HEK293 (cell line): ENCODE measurements at regions not wholly inside any gene's neighbourhood (a gene's known extent, or its start where the extent isn't known, plus 50 kb on each side); places are given as distances from the start of the nearest gene placed in this dataset.

ENCODE experiments used
- CTCF ChIA-PET: fragments of 350-600 bp; formaldehyde crosslinking; extraction: SDS; loops from one replicate; lab custom pipeline; 2021; ENCODE audit warnings: antibody characterized with exemption; lab: Yijun Ruan, JAX
- POLR2A ChIA-PET: fragments of 300-600 bp; formaldehyde crosslinking; extraction: SDS; loops from one replicate; lab custom pipeline; 2020; ENCODE audit warnings: antibody characterized with exemption, inconsistent platforms; lab: Yijun Ruan, JAX
- H3K27ac ChIP-seq: fragments of 200-500 bp; sonication (Bioruptor generic); 2 replicates; pipeline ENCODE4 v1.5.1; 2014; ENCODE audit warnings: low read depth, low read length, control low read depth, inconsistent platforms; ENCODE audit errors: extremely low read depth
- H3K36me3 ChIP-seq, 2 experiments: fragments of 200-500 bp in 1 of 2; sonication (Bioruptor generic) in 1 of 2; 1 replicate in 1 of 2; 2 replicates in 1 of 2; pipeline ENCODE4 v1.5.1; 2014 to 2017; ENCODE audit warnings: inconsistent platforms in 2 of 2, low read length in 2 of 2; ENCODE audit not compliant: control insufficient read depth in 2 of 2, insufficient read depth in 1 of 2
- H3K4me1 ChIP-seq: fragments of 200-500 bp; sonication (Bioruptor generic); 2 replicates; pipeline ENCODE4 v1.5.1; 2014; ENCODE audit warnings: mild to moderate bottlenecking, low read length, inconsistent platforms; ENCODE audit not compliant: control insufficient read depth, insufficient read depth
- H3K4me3 ChIP-seq: 2 replicates; pipeline ENCODE4 v1.5.1; 2011; ENCODE audit warnings: low read depth, mild to moderate bottlenecking, control low read depth, low read length, moderate library complexity
- H3K9me3 ChIP-seq: fragments of 200-500 bp; sonication (Bioruptor generic); 2 replicates; pipeline ENCODE4 v1.5.1; 2014; ENCODE audit warnings: low read depth, low read length, inconsistent platforms; ENCODE audit not compliant: control insufficient read depth, insufficient read depth
- EGR2 ChIP-seq: fragments of 450-650 bp; formaldehyde crosslinking; IDR thresholded peaks from 2 replicates; pipeline ENCODE4 v1.5.1; 2016; ENCODE audit warnings: low read depth, missing biosample characterization, missing genetic modification characterization
- ELK4 ChIP-seq: IDR thresholded peaks from 2 replicates; pipeline ENCODE4 v1.6.1; 2011; ENCODE audit warnings: mild to moderate bottlenecking, low read depth, low read length, borderline replicate concordance
- GFI1B ChIP-seq: fragments of 450-650 bp; formaldehyde crosslinking; IDR thresholded peaks from 2 replicates; pipeline ENCODE4 v1.5.1; 2016; ENCODE audit warnings: missing biosample characterization, missing genetic modification characterization
- HOXA7 ChIP-seq: sonication (generic); formaldehyde crosslinking; IDR thresholded peaks from 2 replicates; pipeline ENCODE4 v1.8.1; 2022; ENCODE audit warnings: missing genetic modification reagents, borderline replicate concordance
- KLF10 ChIP-seq: fragments of 450-650 bp; IDR thresholded peaks from 2 replicates; pipeline ENCODE4 v1.5.1; 2018; ENCODE audit warnings: missing biosample characterization, mild to moderate bottlenecking, missing genetic modification characterization
- PRDM1 ChIP-seq: fragments of 450-650 bp; formaldehyde crosslinking; IDR thresholded peaks from 2 replicates; pipeline ENCODE4; 2016; ENCODE audit warnings: missing biosample characterization, missing genetic modification characterization
- PRDM4 ChIP-seq: fragments of 450-650 bp; formaldehyde crosslinking; IDR thresholded peaks from 2 replicates; pipeline ENCODE4 v1.5.1; 2017; ENCODE audit warnings: missing biosample characterization, missing genetic modification characterization
- PRDM6 ChIP-seq: fragments of 450-650 bp; formaldehyde crosslinking; IDR thresholded peaks from 2 replicates; pipeline ENCODE4 v1.5.1; 2017; ENCODE audit warnings: missing biosample characterization, missing genetic modification characterization
- SCRT1 ChIP-seq: fragments of 450-650 bp; formaldehyde crosslinking; IDR thresholded peaks from 2 replicates; pipeline ENCODE4 v1.5.1; 2016; ENCODE audit warnings: missing biosample characterization, missing genetic modification characterization, borderline replicate concordance
- SETDB1 ChIP-seq: IDR thresholded peaks from one replicate; pipeline ENCODE4 v1.6.1; 2017; ENCODE audit warnings: mild to moderate bottlenecking, low read length, moderate library complexity, mixed read lengths; ENCODE audit not compliant: insufficient read length
- YY1 ChIP-seq: fragments of 450-650 bp; formaldehyde crosslinking; IDR thresholded peaks from 2 replicates; pipeline ENCODE4 v1.5.1; 2018; ENCODE audit warnings: missing biosample characterization, missing genetic modification characterization
- ZBTB21 ChIP-seq: fragments of 450-650 bp; formaldehyde crosslinking; IDR thresholded peaks from 2 replicates; pipeline ENCODE4 v1.5.1; 2017; ENCODE audit warnings: missing biosample characterization, missing genetic modification characterization
- ZNF114 ChIP-seq: fragments of 450-650 bp; formaldehyde crosslinking; IDR thresholded peaks from 2 replicates; pipeline ENCODE4 v1.5.0; 2017; ENCODE audit warnings: missing biosample characterization, missing genetic modification characterization
- ZNF121 ChIP-seq: fragments of 450-650 bp; formaldehyde crosslinking; IDR thresholded peaks from 2 replicates; pipeline ENCODE4 v1.5.1; 2016; ENCODE audit warnings: missing biosample characterization, missing genetic modification characterization
- ZNF146 ChIP-seq: fragments of 450-650 bp; formaldehyde crosslinking; IDR thresholded peaks from 2 replicates; pipeline ENCODE4 v1.5.1; 2016; ENCODE audit warnings: missing biosample characterization, missing genetic modification characterization
- ZNF155 ChIP-seq: fragments of 450-650 bp; formaldehyde crosslinking; IDR thresholded peaks from 2 replicates; pipeline ENCODE4 v1.5.1; 2016; ENCODE audit warnings: missing biosample characterization, missing genetic modification characterization
- ZNF157 ChIP-seq: fragments of 450-650 bp; formaldehyde crosslinking; IDR thresholded peaks from 2 replicates; pipeline ENCODE4 v1.5.1; 2016; ENCODE audit warnings: missing biosample characterization, missing genetic modification characterization
- ZNF24 ChIP-seq: fragments of 450-650 bp; formaldehyde crosslinking; IDR thresholded peaks from 2 replicates; pipeline ENCODE4 v1.5.1; 2016; ENCODE audit warnings: missing biosample characterization, missing genetic modification characterization
- ZNF248 ChIP-seq: fragments of 450-650 bp; formaldehyde crosslinking; IDR thresholded peaks from 2 replicates; pipeline ENCODE4 v1.5.1; 2017; ENCODE audit warnings: missing biosample characterization, missing genetic modification characterization
- ZNF311 ChIP-seq: fragments of 450-650 bp; formaldehyde crosslinking; IDR thresholded peaks from 2 replicates; pipeline ENCODE4 v1.5.1; 2017; ENCODE audit warnings: missing biosample characterization, missing genetic modification characterization, borderline replicate concordance
- ZNF37A ChIP-seq: fragments of 450-650 bp; IDR thresholded peaks from 2 replicates; pipeline ENCODE4 v1.5.1; 2018; ENCODE audit warnings: missing biosample characterization, missing genetic modification characterization
- ZNF561 ChIP-seq: fragments of 450-650 bp; IDR thresholded peaks from 2 replicates; pipeline ENCODE4 v1.5.1; 2018; ENCODE audit warnings: missing biosample characterization, missing genetic modification characterization, borderline replicate concordance
- ZNF596 ChIP-seq: fragments of 450-650 bp; IDR thresholded peaks from 2 replicates; pipeline ENCODE4 v1.5.0; 2018; ENCODE audit warnings: missing biosample characterization, mild to moderate bottlenecking, missing genetic modification characterization, moderate library complexity
- ZNF610 ChIP-seq: fragments of 450-650 bp; formaldehyde crosslinking; IDR thresholded peaks from 2 replicates; pipeline ENCODE4 v1.5.1; 2016; ENCODE audit warnings: missing biosample characterization, missing genetic modification characterization, borderline replicate concordance
- ZNF654 ChIP-seq: fragments of 450-650 bp; formaldehyde crosslinking; IDR thresholded peaks from 2 replicates; pipeline ENCODE4 v1.5.1; 2016; ENCODE audit warnings: low read depth, missing biosample characterization, missing genetic modification characterization
- ZNF707 ChIP-seq: fragments of 450-650 bp; formaldehyde crosslinking; IDR thresholded peaks from 2 replicates; pipeline ENCODE4 v1.5.1; 2016; ENCODE audit warnings: missing biosample characterization, missing genetic modification characterization
- ZNF747 ChIP-seq: fragments of 450-650 bp; formaldehyde crosslinking; IDR thresholded peaks from 2 replicates; pipeline ENCODE4 v1.5.1; 2016; ENCODE audit warnings: missing biosample characterization, missing genetic modification characterization
- ZNF768 ChIP-seq: fragments of 450-650 bp; formaldehyde crosslinking; IDR thresholded peaks from 2 replicates; pipeline ENCODE4 v1.5.1; 2018; ENCODE audit warnings: missing biosample characterization, mild to moderate bottlenecking, missing genetic modification characterization
- ZNF837 ChIP-seq: fragments of 450-650 bp; formaldehyde crosslinking; IDR thresholded peaks from 2 replicates; pipeline ENCODE4 v1.5.1; 2016; ENCODE audit warnings: missing biosample characterization, missing genetic modification characterization
- ZSCAN16 ChIP-seq: fragments of 450-650 bp; formaldehyde crosslinking; IDR thresholded peaks from 2 replicates; pipeline ENCODE4 v1.5.1; 2016; ENCODE audit warnings: missing biosample characterization, missing genetic modification characterization
- TF ChIP-seq, protein P1 (sequence below): fragments of 450-650 bp; formaldehyde crosslinking; IDR thresholded peaks from 2 replicates; pipeline ENCODE4 v1.5.1; 2016; ENCODE audit warnings: missing biosample characterization, missing genetic modification characterization

DNA sequence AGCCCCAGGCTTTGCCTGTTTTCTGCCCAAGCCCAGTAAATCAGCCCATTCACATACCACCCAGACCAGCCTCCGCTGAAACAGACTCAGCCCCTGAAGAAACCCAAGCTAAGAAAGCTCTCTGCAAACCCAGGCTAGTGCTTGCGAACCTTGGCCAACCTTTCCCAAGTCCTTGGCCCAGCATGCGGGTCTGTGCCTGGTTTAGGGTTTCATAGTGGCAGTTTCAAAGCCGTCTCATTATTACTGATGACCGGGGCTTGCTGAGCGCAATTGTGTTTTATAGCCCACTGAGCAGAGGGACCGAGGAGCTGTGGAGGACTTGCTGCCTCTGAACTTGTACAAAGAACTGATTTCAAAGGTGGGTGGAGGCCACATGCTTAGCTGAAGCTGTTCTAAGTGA is 584.3 kb downstream of the BNC2 start (continued):
- TF ChIP-seq ZNF114 (tag by site-specific recombination) (no peak), ZNF37A (tag by site-specific recombination) (no peak), EGR2 (tag by site-specific recombination) (no peak), ZSCAN16 (tag by site-specific recombination) (no peak)

DNA sequence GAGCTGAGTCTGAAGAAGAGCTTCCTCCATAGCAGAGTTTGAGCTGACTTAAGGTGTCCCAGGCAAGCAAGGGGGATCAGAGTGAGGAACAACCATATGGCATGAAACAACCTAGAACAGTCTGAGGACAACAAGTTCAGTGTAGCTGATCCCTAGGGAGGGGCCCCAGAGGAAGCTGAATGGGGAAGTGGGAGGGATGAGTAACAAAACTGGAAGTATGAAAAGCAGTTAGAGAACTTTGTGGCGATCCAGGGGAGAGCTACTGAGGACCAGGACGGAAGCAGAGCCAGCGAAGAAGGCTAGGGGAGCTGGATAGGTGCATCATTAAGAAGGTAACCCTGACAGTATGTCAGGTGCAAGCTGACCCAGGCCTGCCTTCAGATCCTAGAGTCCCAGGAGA is 580.8 kb downstream of the BNC2 start:
- POLR2A ChIA-PET = no interaction called here
- TF ChIP-seq KLF10 (tag by site-specific recombination) (no peak), ZNF610 (no peak), SETDB1 (no peak), ZNF248 (tag by site-specific recombination) (no peak), ZNF837 (tag by site-specific recombination) (no peak), ZNF654 (tag by site-specific recombination) (no peak), YY1 (tag by site-specific recombination) (no peak), ZNF768 (tag by site-specific recombination) (no peak), ZNF24 (tag by site-specific recombination) (no peak), GFI1B (tag by site-specific recombination) (no peak), ZNF707 (tag by site-specific recombination) (no peak), HOXA7 (CRISPR knock-in tag) (no peak), PRDM6 (no peak), EGR2 (tag by site-specific recombination) (no peak), PRDM1 (tag by site-specific recombination) (no peak), ZNF157 (tag by site-specific recombination) (no peak), ZNF121 (tag by site-specific recombination) (no peak), ZNF155 (no peak), ZNF561 (no peak), PRDM4 (tag by site-specific recombination) (no peak)
- no peak overlapping the region for H3K4me3 ChIP-seq
- no peaks in the 10 kb centered on the region for H3K9me3 ChIP-seq
- no peak overlapping the region for H3K27ac ChIP-seq
- no peaks in the 10 kb centered on the region for H3K4me1 ChIP-seq
- H3K36me3 ChIP-seq = no peaks in the 10 kb centered on the region
- CTCF ChIA-PET = no interaction called here

- Histone ChIP-seq H3K4me3 (no peak overlapping the region), H3K4me1 (no peaks in the 10 kb centered on the region), H3K36me3 (no peaks in the 10 kb centered on the region), H3K27ac (no peak overlapping the region), H3K9me3 (no peaks in the 10 kb centered on the region)
- ChIA-PET CTCF (interaction anchor here (0.6 kb wide), 1 partner anchor 227 kb away, joined by 3 read pairs; no protein-coding TSS in a partner anchor), POLR2A (no interaction called here)
- TF ChIP-seq, protein P1, sequence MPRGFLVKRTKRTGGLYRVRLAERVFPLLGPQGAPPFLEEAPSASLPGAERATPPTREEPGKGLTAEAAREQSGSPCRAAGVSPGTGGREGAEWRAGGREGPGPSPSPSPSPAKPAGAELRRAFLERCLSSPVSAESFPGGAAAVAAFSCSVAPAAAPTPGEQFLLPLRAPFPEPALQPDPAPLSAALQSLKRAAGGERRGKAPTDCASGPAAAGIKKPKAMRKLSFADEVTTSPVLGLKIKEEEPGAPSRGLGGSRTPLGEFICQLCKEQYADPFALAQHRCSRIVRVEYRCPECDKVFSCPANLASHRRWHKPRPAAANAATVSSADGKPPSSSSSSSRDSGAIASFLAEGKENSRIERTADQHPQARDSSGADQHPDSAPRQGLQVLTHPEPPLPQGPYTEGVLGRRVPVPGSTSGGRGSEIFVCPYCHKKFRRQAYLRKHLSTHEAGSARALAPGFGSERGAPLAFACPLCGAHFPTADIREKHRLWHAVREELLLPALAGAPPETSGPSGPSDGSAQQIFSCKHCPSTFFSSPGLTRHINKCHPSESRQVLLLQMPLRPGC (tag by site-specific recombination) = no peak
- TF ChIP-seq ZNF747 (tag by site-specific recombination) (no peak), ZNF146 (tag by site-specific recombination) (no peak), ELK4 (no peak), ZNF311 (tag by site-specific recombination) (no peak), SCRT1 (tag by site-specific recombination) (no peak), ZNF610 (no peak), ZBTB21 (tag by site-specific recombination) (no peak), ZNF596 (tag by site-specific recombination) (no peak), ZNF157 (tag by site-specific recombination) (no peak)
Measured at GRCh38 chr9:16290169-16290568, 580.3 kb downstream of the BNC2 start.
